Adrenal gland (tissue), 9 donors: ENCODE measurements at regions not wholly inside any gene's neighbourhood (a gene's known extent, or its start where the extent isn't known, plus 50 kb on each side); places are given as distances from the start of the nearest gene placed in this dataset.
"Not testable (repeated sequence)": the region's sequence is repeated elsewhere in the genome, so short reads cannot be mapped to it uniquely, and the experiment has no call there.

Experiments used
- DNase-seq, 7 donors: peaks; one replicate each; pipeline ENCODE4 v3.0.0-alpha.2; 2019 to 2020
- H3K27ac ChIP-seq, 5 donors: fragments of 200-600 bp; sonication (generic) in 4 of 5; 1 replicate in 3 of 5; 2 replicates in 2 of 5; pipeline versions ENCODE4 v1.5.1 to v1.8.0; 2016 to 2020; ENCODE audit warnings: mild to moderate bottlenecking in 1 of 5
- H3K27me3 ChIP-seq: fragments of 200-600 bp; 2 replicates; pipeline ENCODE4 v1.8.0; 2021
- H3K36me3 ChIP-seq, 2 donors: fragments of 200-600 bp; replicated peaks in 1 of 2; 1 replicate in 1 of 2; 2 replicates in 1 of 2; pipeline versions ENCODE4 v1.5.1 to v1.8.0; 2018 to 2022
- H3K4me1 ChIP-seq, 2 donors: fragments of 200-600 bp; replicated peaks in 1 of 2; 1 replicate in 1 of 2; 2 replicates in 1 of 2; pipeline versions ENCODE4 v1.5.1 to v1.8.0; 2018 to 2021
- H3K4me3 ChIP-seq, 4 donors: fragments of 200-600 bp; sonication (generic) in 3 of 4; one replicate each; pipeline ENCODE4 v1.5.1; 2016 to 2018
- H3K9me3 ChIP-seq, 3 donors: fragments of 200-600 bp; sonication (generic) in 1 of 3; replicated peaks in 1 of 3; 1 replicate in 2 of 3; 2 replicates in 1 of 3; pipeline versions ENCODE4 v1.5.1 to v1.8.0; 2016 to 2021
- CTCF ChIP-seq, 6 experiments: fragments of 450-650 bp in 4 of 6; fragments of 200-600 bp in 2 of 6; sonication (generic) in 1 of 6; IDR thresholded peaks; 1 replicate in 5 of 6; 2 replicates in 1 of 6; pipeline versions ENCODE4 v1.5.1 to v1.8.0; 2016 to 2021; ENCODE audit warnings: antibody characterized with exemption in 6 of 6, mild to moderate bottlenecking in 2 of 6, moderate library complexity in 1 of 6
- POLR2A ChIP-seq, 2 donors: fragments of 450-650 bp; IDR thresholded peaks; one replicate each; pipeline ENCODE4 v1.6.1; 2017; ENCODE audit warnings: antibody characterized with exemption in 2 of 2, mild to moderate bottlenecking in 2 of 2, moderate library complexity in 1 of 2
- WGBS, 4 donors: extraction: QIAGEN DNeasy Blood & Tissue Kit in 2 of 4; methylation state at CpG; one replicate each; pipeline versions ENCODE4 v1.1.5 to v1.1.7; 2013 to 2017; 5-methylcytosine and 5-hydroxymethylcytosine counted together
- intact Hi-C, 2 donors: fragments of 100-400 bp; cut with DNase I; formaldehyde crosslinking; loops; one replicate each; pipeline versions ENCODE4 v1.14.1 to v1.15.0; 2022 to 2023
- donor health status: healthy with polysubstance abuse.
- donor health status: Bipolar disorder and iron deficiency.
- donor health status: DM: yes; HTN: yes; CAD: no.
- donor health status: DM: no; HTN: no; CAD: no.
- donor health status: DM: no; HTN: no; CAD: no.

GRCh38 chr6:147999001-147999540 lies 343.6 kb upstream of the SASH1 start:
- H3K27ac ChIP-seq = no peak overlapping the region
- no peaks in the 10 kb centered on the region for H3K9me3 ChIP-seq
- no peaks in the 10 kb centered on the region for H3K27me3 ChIP-seq
- DNase-seq = no peak
- TF ChIP-seq POLR2A (IDR thresholded peaks at IDR 0.05) = no peak
- no peak for TF ChIP-seq CTCF (IDR thresholded peaks at IDR 0.05)
- no peaks in the 10 kb centered on the region for H3K36me3 ChIP-seq
- H3K4me3 ChIP-seq = no peak overlapping the region
- no peaks in the 10 kb centered on the region for H3K4me1 ChIP-seq
- intact Hi-C loops = no loop called here

GRCh38 chr6:148001844-148002642 lies 340.6 kb upstream of the SASH1 start:
- Histone ChIP-seq H3K36me3 (no peaks in the 10 kb centered on the region), H3K4me3 (no peak overlapping the region), H3K4me1 (no peaks in the 10 kb centered on the region), H3K27ac (no peak overlapping the region), H3K27me3 (no peaks in the 10 kb centered on the region), H3K9me3 (no peaks in the 10 kb centered on the region)
- WGBS, 4 donors = 48 to 63% (median 57%) methylated on average over 7 of the region's 7 CpGs
- intact Hi-C loops = no loop called here
- no peak for TF ChIP-seq CTCF (IDR thresholded peaks at IDR 0.05)
- TF ChIP-seq POLR2A (IDR thresholded peaks at IDR 0.05) = no peak
- DNase-seq = no peak

- no peaks in the 10 kb centered on the region for H3K36me3 ChIP-seq
- H3K9me3 ChIP-seq = no peaks in the 10 kb centered on the region
- no peaks in the 10 kb centered on the region for H3K27me3 ChIP-seq
- H3K4me1 ChIP-seq = no peaks in the 10 kb centered on the region
- DNase-seq = no peak
- no peak for TF ChIP-seq CTCF (IDR thresholded peaks at IDR 0.05)
- TF ChIP-seq POLR2A (IDR thresholded peaks at IDR 0.05) = no peak
- intact Hi-C loops = no loop called here
- H3K4me3 ChIP-seq = no peak overlapping the region
- 69 to 79% (median 73%) methylated on average over 3 of the region's 3 CpGs for WGBS, 4 donors
- no peak overlapping the region for H3K27ac ChIP-seq
Measured at GRCh38 chr6:148004651-148005050, 338.0 kb upstream of the SASH1 start.

GRCh38 chr6:148005806-148006205 lies 336.8 kb upstream of the SASH1 start:
- TF ChIP-seq CTCF (IDR thresholded peaks at IDR 0.05) (no peak), POLR2A (IDR thresholded peaks at IDR 0.05) (no peak)
- no peaks in the 10 kb centered on the region for H3K27me3 ChIP-seq
- H3K36me3 ChIP-seq = no peaks in the 10 kb centered on the region
- H3K4me3 ChIP-seq = no peak overlapping the region
- no peaks in the 10 kb centered on the region for H3K4me1 ChIP-seq
- no peak overlapping the region for H3K27ac ChIP-seq
- H3K9me3 ChIP-seq = peaks cover 0 to 4% (median 0%) of the 10 kb centered on the region in 3 donors
- 79 to 91% (median 81%) methylated on average over 6 of the region's 6 CpGs for WGBS, 4 donors
- intact Hi-C loops = no loop called here
- no peak for DNase-seq

- H3K27ac ChIP-seq, intact Hi-C loops, H3K4me1 ChIP-seq, H3K27me3 ChIP-seq, H3K36me3 ChIP-seq, H3K4me3 ChIP-seq, DNase-seq, H3K9me3 ChIP-seq: not testable (repeated sequence)
Measured at GRCh38 chr6:148010516-148010915, 332.1 kb upstream of the SASH1 start.
